H9 (cell line): ENCODE measurements at regions not wholly inside any gene's neighbourhood (a gene's known extent, or its start where the extent isn't known, plus 50 kb on each side); places are given as distances from the start of the nearest gene placed in this dataset.

Source experiments
- DNase-seq: peaks from one replicate; pipeline ENCODE4 v3.0.0-alpha.2; 2017
- H2AFZ ChIP-seq: one replicate; pipeline ENCODE4 v1.6.1; 2013; ENCODE audit warnings: mild to moderate bottlenecking, low read length, control low read depth, moderate library complexity
- H2AK5ac ChIP-seq: 2 replicates; pipeline ENCODE4 v1.6.1; 2013; ENCODE audit warnings: low read length, control low read depth, mixed read lengths; ENCODE audit not compliant: insufficient read length
- H2BK120ac ChIP-seq: one replicate; pipeline ENCODE4 v1.6.1; 2013; ENCODE audit warnings: low read depth, mild to moderate bottlenecking, low read length, control low read depth, inconsistent platforms; ENCODE audit not compliant: poor library complexity, severe bottlenecking
- H2BK12ac ChIP-seq: 2 replicates; pipeline ENCODE4 v1.6.1; 2013; ENCODE audit warnings: low read length, control low read depth, mixed read lengths, low read depth; ENCODE audit not compliant: insufficient read length
- H2BK15ac ChIP-seq: 2 replicates; pipeline ENCODE4 v1.6.1; 2013; ENCODE audit warnings: low read depth, low read length, control low read depth
- H2BK20ac ChIP-seq: one replicate; pipeline ENCODE4 v1.6.1; 2013; ENCODE audit warnings: low read depth, mild to moderate bottlenecking, low read length, control low read depth, inconsistent platforms; ENCODE audit not compliant: poor library complexity, severe bottlenecking
- H2BK5ac ChIP-seq: 2 replicates; pipeline ENCODE4 v1.6.1; 2013; ENCODE audit warnings: low read length, control low read depth, mixed read lengths; ENCODE audit not compliant: insufficient read length
- H3K14ac ChIP-seq: 2 replicates; pipeline ENCODE4 v1.6.1; 2013; ENCODE audit warnings: low read length, control low read depth; ENCODE audit not compliant: insufficient read depth
- H3K18ac ChIP-seq: 2 replicates; pipeline ENCODE4 v1.6.1; 2013; ENCODE audit warnings: low read depth, mild to moderate bottlenecking, mixed read lengths, low read length, control low read depth; ENCODE audit not compliant: insufficient read length
- H3K23ac ChIP-seq: 2 replicates; pipeline ENCODE4 v1.6.1; 2013; ENCODE audit warnings: low read length, control low read depth, mixed read lengths, low read depth; ENCODE audit not compliant: insufficient read length
- H3K23me2 ChIP-seq: 2 replicates; pipeline ENCODE4 v1.6.1; 2013; ENCODE audit warnings: low read depth, mild to moderate bottlenecking, mixed read lengths, low read length, control low read depth; ENCODE audit not compliant: insufficient read length, poor library complexity, severe bottlenecking
- H3K27ac ChIP-seq: 2 replicates; pipeline ENCODE4 v1.5.1; 2013; ENCODE audit warnings: low read length, control low read depth, mixed read lengths, low read depth; ENCODE audit not compliant: insufficient read length
- H3K27me3 ChIP-seq: 2 replicates; pipeline ENCODE4 v1.6.1; 2013; ENCODE audit warnings: low read length, control low read depth, inconsistent platforms; ENCODE audit not compliant: insufficient read depth
- H3K4ac ChIP-seq: 2 replicates; pipeline ENCODE4 v1.6.1; 2013; ENCODE audit warnings: low read depth, mild to moderate bottlenecking, control low read depth, inconsistent platforms, low read length, moderate library complexity
- H3K4me1 ChIP-seq: 2 replicates; pipeline ENCODE4 v1.6.1; 2013; ENCODE audit warnings: low read length, control low read depth, inconsistent platforms; ENCODE audit not compliant: insufficient read depth
- H3K4me2 ChIP-seq: 2 replicates; pipeline ENCODE4 v1.6.1; 2013; ENCODE audit warnings: low read length, control low read depth, mixed read lengths; ENCODE audit not compliant: insufficient read length, insufficient read depth
- H3K56ac ChIP-seq: 2 replicates; pipeline ENCODE4 v1.6.1; 2013; ENCODE audit warnings: low read depth, mild to moderate bottlenecking, mixed read lengths, low read length, control low read depth; ENCODE audit not compliant: insufficient read length
- H3K79me1 ChIP-seq: 2 replicates; pipeline ENCODE4 v1.6.1; 2013; ENCODE audit warnings: low read depth, mild to moderate bottlenecking, moderate library complexity, low read length, control low read depth, inconsistent platforms; ENCODE audit not compliant: insufficient read depth, poor library complexity, severe bottlenecking
- H3K79me2 ChIP-seq: 2 replicates; pipeline ENCODE4 v1.6.1; 2013; ENCODE audit warnings: low read length, control low read depth, inconsistent platforms; ENCODE audit not compliant: insufficient read depth
- H3K9ac ChIP-seq: 2 replicates; pipeline ENCODE4 v1.6.1; 2013; ENCODE audit warnings: low read length, control low read depth, mixed read lengths; ENCODE audit not compliant: insufficient read length; ENCODE audit errors: extremely low read depth
- H3K9me3 ChIP-seq: one replicate; pipeline ENCODE4 v1.6.1; 2013; ENCODE audit warnings: low read depth, low read length, inconsistent platforms; ENCODE audit not compliant: control insufficient read depth
- H3T11ph ChIP-seq: one replicate; pipeline ENCODE4 v1.6.1; 2013; ENCODE audit warnings: mild to moderate bottlenecking, low read length, control low read depth, inconsistent platforms
- H4K20me1 ChIP-seq: one replicate; pipeline ENCODE4 v1.6.1; 2013; ENCODE audit not compliant: control insufficient read depth, insufficient read length, insufficient read depth
- H4K5ac ChIP-seq: 2 replicates; pipeline ENCODE4 v1.6.1; 2013; ENCODE audit warnings: low read depth, mild to moderate bottlenecking, mixed read lengths, low read length, control low read depth; ENCODE audit not compliant: insufficient read length
- H4K8ac ChIP-seq: replicated peaks from 2 replicates; pipeline ENCODE4 v1.6.1; 2013; ENCODE audit warnings: low read length, control low read depth, mixed read lengths, low read depth; ENCODE audit not compliant: insufficient read length
- H4K91ac ChIP-seq: 2 replicates; pipeline ENCODE4 v1.6.1; 2013; ENCODE audit warnings: low read depth, mild to moderate bottlenecking, moderate library complexity, mixed read lengths, low read length, control low read depth; ENCODE audit not compliant: insufficient read length
- H3K27ac Mint-ChIP-seq, 3 experiments: 2 replicates in 2 of 3; 3 replicates in 1 of 3; pipeline ENCODE4 v1.8.0; 2020 to 2021; ENCODE audit warnings: mixed read lengths in 3 of 3, mild to moderate bottlenecking in 1 of 3, moderate library complexity in 1 of 3
- H3K27me3 Mint-ChIP-seq: 2 replicates; pipeline ENCODE4 v1.8.0; 2021; ENCODE audit warnings: low read depth, mild to moderate bottlenecking, moderate library complexity, mixed read lengths
- H3K36me3 Mint-ChIP-seq, 3 experiments: 2 replicates in 2 of 3; 3 replicates in 1 of 3; pipeline ENCODE4 v1.8.0; 2020 to 2021; ENCODE audit warnings: low read depth in 3 of 3, mixed read lengths in 3 of 3; ENCODE audit not compliant: insufficient read depth in 1 of 3
- H3K4me1 Mint-ChIP-seq, 2 experiments: 2 replicates each; pipeline ENCODE4 v1.8.0; 2020; ENCODE audit warnings: mixed read lengths in 2 of 2
- H3K4me3 Mint-ChIP-seq, 2 experiments: 2 replicates in 1 of 2; 3 replicates in 1 of 2; pipeline ENCODE4 v1.8.0; 2020 to 2021; ENCODE audit warnings: mild to moderate bottlenecking in 2 of 2, mixed read lengths in 2 of 2, moderate library complexity in 1 of 2
- H3K9me3 Mint-ChIP-seq, 2 experiments: 2 replicates in 1 of 2; 3 replicates in 1 of 2; pipeline ENCODE4 v1.8.0; 2020; ENCODE audit warnings: mild to moderate bottlenecking in 2 of 2, mixed read lengths in 2 of 2, moderate library complexity in 1 of 2
- CTCF ChIP-seq: fragments of 200-600 bp; sonication (generic); conservative IDR thresholded peaks from 3 replicates; pipeline ENCODE4 v1.8.0; 2021; ENCODE audit warnings: antibody characterized with exemption, mild to moderate bottlenecking
- WGBS: extraction: QIAGEN DNeasy Blood & Tissue Kit; methylation state at CpG from one replicate; pipeline ENCODE4 v1.1.7; 2013; ENCODE audit warnings: missing lambda C conversion rate, low lambda C conversion rate, mixed read lengths; ENCODE audit not compliant: insufficient read length; ENCODE audit errors: extremely low coverage; 5-methylcytosine and 5-hydroxymethylcytosine counted together

DNA sequence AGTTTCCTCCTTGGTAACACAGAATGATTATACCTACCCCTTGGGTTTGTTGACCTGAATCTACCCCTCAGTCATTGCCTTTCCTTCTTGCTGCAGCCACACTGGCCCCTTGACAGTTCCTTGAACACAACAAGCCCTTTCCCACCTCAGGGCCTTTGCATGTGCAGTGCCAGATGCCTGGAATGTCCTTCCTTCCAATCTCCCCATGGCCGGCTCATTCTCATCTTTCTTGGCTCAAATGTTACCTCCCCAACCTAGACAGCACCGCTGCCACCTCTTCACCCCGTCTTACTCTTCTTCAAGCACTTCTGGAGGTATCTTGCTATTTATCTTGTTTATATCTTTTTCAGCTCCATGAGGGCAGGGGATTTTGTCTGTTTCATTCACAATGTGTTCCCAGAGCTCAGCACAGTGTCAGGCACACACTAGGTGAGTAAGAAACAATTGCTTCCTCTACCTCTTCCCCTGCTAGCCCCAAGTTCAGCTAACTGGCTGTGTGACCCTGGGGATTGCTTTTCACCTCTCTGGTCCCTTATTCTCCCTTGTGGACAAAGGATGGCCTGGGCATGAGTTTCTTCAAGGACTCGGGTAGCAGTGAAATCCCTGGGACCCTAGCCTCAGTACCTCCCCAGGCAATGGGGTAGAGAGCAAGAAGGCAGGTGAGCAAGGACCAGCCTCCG lies 121.5 kb downstream of the CEBPB start:
- Histone ChIP-seq H3K4me2 (no peak overlapping the region), H3K56ac (no peak overlapping the region), H2AK5ac (no peak overlapping the region), H2AFZ (no peak overlapping the region), H3K79me1 (no peaks in the 10 kb centered on the region), H3K27me3 (no peaks in the 10 kb centered on the region), H3K9me3 (no peaks in the 10 kb centered on the region), H2BK5ac (no peak overlapping the region), H3K14ac (no peak overlapping the region), H3K4ac (no peak overlapping the region), H3K23me2 (no peaks in the 10 kb centered on the region), H4K91ac (no peak overlapping the region), H3K18ac (no peak overlapping the region), H3K9ac (no peak overlapping the region), H3K27ac (no peak overlapping the region), H2BK120ac (no peak overlapping the region), H4K5ac (no peak overlapping the region), H2BK20ac (no peak overlapping the region), H4K8ac (no peak overlapping the region), H4K20me1 (no peaks in the 10 kb centered on the region), H3K79me2 (no peaks in the 10 kb centered on the region), H2BK12ac (no peak overlapping the region), H3K23ac (no peak overlapping the region), H3T11ph (no peak overlapping the region), H2BK15ac (no peak overlapping the region), H3K4me1 (no peaks in the 10 kb centered on the region)
- Mint-ChIP-seq H3K4me3 (no peak overlapping the region), H3K27me3 (peaks cover 3% of the 10 kb centered on the region; the same call in 1 of the 2 replicates), H3K27ac (peak overlapping the region in 1 of 3 experiments; percentile 1; a peak in 1 of 7 replicates), H3K4me1 (peaks cover 3 to 20% of the 10 kb centered on the region in 2 experiments), H3K9me3 (no peaks in the 10 kb centered on the region; a peak in 1 of 5 replicates), H3K36me3 (no peaks in the 10 kb centered on the region)
- no CpG with 5 or more reads among the region's 5 CpGs for WGBS
- DNase-seq = no peak
- no peak for TF ChIP-seq CTCF
